ENCODE measurements at regions not wholly inside any gene's neighbourhood (a gene's known extent, or its start where the extent isn't known, plus 50 kb on each side); places are given as distances from the start of the nearest gene placed in this dataset.

DNA sequence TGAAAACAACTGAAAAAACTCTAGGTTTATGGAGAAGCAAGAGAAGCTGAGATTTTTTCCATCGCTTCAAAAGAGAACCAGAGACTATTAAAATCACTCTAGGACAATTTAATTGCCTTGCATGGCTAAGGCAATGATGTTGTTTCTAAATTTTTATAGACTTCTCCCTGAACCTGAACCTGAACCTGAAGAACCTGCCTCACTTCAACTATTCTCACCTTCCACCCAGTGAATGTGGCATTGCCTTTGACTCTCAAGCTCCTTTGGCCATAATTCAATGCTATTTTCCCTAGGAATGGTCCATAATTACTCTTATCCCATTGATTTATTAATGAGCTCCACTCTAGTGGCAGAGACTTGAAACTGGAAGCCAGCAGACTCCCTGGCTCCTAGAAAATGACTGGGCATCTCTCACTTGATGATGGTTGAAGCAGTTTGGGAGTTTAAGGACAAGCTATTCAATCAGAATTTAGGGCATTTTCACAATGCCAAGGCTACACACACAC, 303.8 kb upstream of the UBE2E3 start:
- Histone ChIP-seq H3K36me3 (ENCODE audit: control insufficient read depth, insufficient read depth, low read length) (no peaks in the 10 kb centered on the region), H3K79me2 (ENCODE audit: control insufficient read depth, insufficient read depth, low read length) (no peaks in the 10 kb centered on the region), H3K4me3 (ENCODE audit: low read length) (no peak overlapping the region), H3K27ac (ENCODE audit: low read depth, low read length) (no peak overlapping the region), H2AK5ac (ENCODE audit: low read length) (no peak overlapping the region), H2BK120ac (ENCODE audit: low read depth, low read length) (peak overlapping the region; percentile 54), H3K56ac (ENCODE audit: low read length) (no peak overlapping the region), H2BK5ac (ENCODE audit: low read length) (no peak overlapping the region), H3K4me1 (ENCODE audit: control insufficient read depth, low read depth, low read length) (peaks cover 3% of the 10 kb centered on the region), H3K27me3 (ENCODE audit: insufficient read depth, low read length, poor library complexity) (no peaks in the 10 kb centered on the region), H2BK15ac (replicated peaks; ENCODE audit: low read depth) (no peak overlapping the region), H4K5ac (ENCODE audit: low read length) (no peak overlapping the region), H3K4ac (ENCODE audit: low read depth, low read length) (no peak overlapping the region), H3K4me2 (ENCODE audit: low read length) (no peak overlapping the region), H3K18ac (ENCODE audit: low read length) (no peak overlapping the region), H3K23ac (ENCODE audit: low read length) (no peak overlapping the region), H3K9ac (ENCODE audit: low read length) (no peak overlapping the region), H3K79me1 (ENCODE audit: low read length) (no peaks in the 10 kb centered on the region), H4K8ac (ENCODE audit: low read depth, low read length) (no peak overlapping the region)
- no CpG with 5 or more reads among the region's 1 CpG for WGBS (ENCODE audit: extremely low coverage, insufficient coverage, low lambda C conversion rate)
- no peak for DNase-seq

DNA sequence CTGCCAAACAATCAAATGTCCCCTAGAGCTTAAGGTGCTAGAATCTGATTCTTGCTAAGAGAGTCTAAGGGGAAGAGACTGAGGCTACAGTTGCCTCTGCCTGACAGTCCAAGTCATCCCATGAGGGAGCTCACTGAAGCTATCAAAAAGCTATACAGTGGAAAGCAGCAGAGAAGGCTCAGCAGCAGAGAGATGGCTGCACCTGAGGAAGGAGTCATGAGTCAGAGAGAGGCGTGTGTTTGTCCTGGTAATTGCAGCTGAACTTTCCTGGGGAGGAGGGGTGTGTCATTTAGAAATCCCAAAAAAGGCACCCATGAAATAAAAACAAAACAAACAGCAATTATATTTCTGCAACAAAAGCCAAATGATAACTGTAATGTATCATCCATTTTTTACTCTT, 305.2 kb upstream of the UBE2E3 start:
- no peaks in the 10 kb centered on the region for H3K79me1 ChIP-seq (ENCODE audit: low read length)
- peaks cover 3% of the 10 kb centered on the region for H3K4me1 ChIP-seq (ENCODE audit: control insufficient read depth, low read depth, low read length)
- no peaks in the 10 kb centered on the region for H3K27me3 ChIP-seq (ENCODE audit: insufficient read depth, low read length, poor library complexity)
- H2AK5ac ChIP-seq (ENCODE audit: low read length): no peak overlapping the region
- H4K5ac ChIP-seq (ENCODE audit: low read length): no peak overlapping the region
- H3K18ac ChIP-seq (ENCODE audit: low read length): no peak overlapping the region
- no peak overlapping the region for H3K9ac ChIP-seq (ENCODE audit: low read length)
- H3K27ac ChIP-seq (ENCODE audit: low read depth, low read length): no peak overlapping the region
- H3K79me2 ChIP-seq (ENCODE audit: control insufficient read depth, insufficient read depth, low read length): no peaks in the 10 kb centered on the region
- no peak overlapping the region for H3K23ac ChIP-seq (ENCODE audit: low read length)
- no peak overlapping the region for H2BK120ac ChIP-seq (ENCODE audit: low read depth, low read length)
- no peak overlapping the region for H3K4me3 ChIP-seq (ENCODE audit: low read length)
- H3K4me2 ChIP-seq (ENCODE audit: low read length): no peak overlapping the region
- no peak overlapping the region for H4K8ac ChIP-seq (ENCODE audit: low read depth, low read length)
- H3K36me3 ChIP-seq (ENCODE audit: control insufficient read depth, insufficient read depth, low read length): no peaks in the 10 kb centered on the region
- no peak overlapping the region for H2BK5ac ChIP-seq (ENCODE audit: low read length)
- H3K56ac ChIP-seq (ENCODE audit: low read length): no peak overlapping the region
- no peak overlapping the region for H2BK15ac ChIP-seq (replicated peaks; ENCODE audit: low read depth)
- no peak overlapping the region for H3K4ac ChIP-seq (ENCODE audit: low read depth, low read length)
- no CpG with 5 or more reads among the region's 1 CpG for WGBS (ENCODE audit: extremely low coverage, insufficient coverage, low lambda C conversion rate)
- DNase-seq: peak; percentile 6

DNA sequence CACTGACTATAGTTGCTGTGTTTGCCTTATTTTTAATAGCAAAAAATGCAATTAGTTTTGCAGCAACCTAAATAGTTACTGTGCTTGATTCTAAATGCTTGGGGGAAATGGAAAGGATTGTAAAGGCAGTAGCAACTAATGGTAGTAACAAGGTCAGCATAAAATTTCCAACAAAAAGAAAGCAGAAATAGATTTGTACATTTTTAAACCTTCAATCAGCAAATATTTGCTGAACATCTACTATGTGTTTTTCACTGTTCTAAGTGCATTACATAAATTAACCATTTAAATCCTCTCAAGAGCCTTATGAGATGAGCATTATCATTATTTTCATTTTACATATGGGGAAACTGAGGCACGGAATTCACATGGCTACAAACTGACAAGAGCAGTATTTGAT, 308.0 kb upstream of the UBE2E3 start:
- no peak overlapping the region for H4K5ac ChIP-seq (ENCODE audit: low read length)
- no peak overlapping the region for H3K9ac ChIP-seq (ENCODE audit: low read length)
- no peak overlapping the region for H3K4me3 ChIP-seq (ENCODE audit: low read length)
- WGBS (ENCODE audit: extremely low coverage, insufficient coverage, low lambda C conversion rate): no CpG with 5 or more reads among the region's 1 CpG
- no peak overlapping the region for H3K4me2 ChIP-seq (ENCODE audit: low read length)
- H3K23ac ChIP-seq (ENCODE audit: low read length): no peak overlapping the region
- no peaks in the 10 kb centered on the region for H3K79me1 ChIP-seq (ENCODE audit: low read length)
- H3K4ac ChIP-seq (ENCODE audit: low read depth, low read length): no peak overlapping the region
- H2BK120ac ChIP-seq (ENCODE audit: low read depth, low read length): no peak overlapping the region
- no peak overlapping the region for H4K8ac ChIP-seq (ENCODE audit: low read depth, low read length)
- no peak overlapping the region for H2BK5ac ChIP-seq (ENCODE audit: low read length)
- no peak overlapping the region for H2BK15ac ChIP-seq (replicated peaks; ENCODE audit: low read depth)
- no peaks in the 10 kb centered on the region for H3K79me2 ChIP-seq (ENCODE audit: control insufficient read depth, insufficient read depth, low read length)
- H3K27me3 ChIP-seq (ENCODE audit: insufficient read depth, low read length, poor library complexity): no peaks in the 10 kb centered on the region
- H3K36me3 ChIP-seq (ENCODE audit: control insufficient read depth, insufficient read depth, low read length): no peaks in the 10 kb centered on the region
- H3K18ac ChIP-seq (ENCODE audit: low read length): no peak overlapping the region
- H2AK5ac ChIP-seq (ENCODE audit: low read length): no peak overlapping the region
- no peak overlapping the region for H3K56ac ChIP-seq (ENCODE audit: low read length)
- no peaks in the 10 kb centered on the region for H3K4me1 ChIP-seq (ENCODE audit: control insufficient read depth, low read depth, low read length)
- no peak for DNase-seq
- H3K27ac ChIP-seq (ENCODE audit: low read depth, low read length): no peak overlapping the region

DNA sequence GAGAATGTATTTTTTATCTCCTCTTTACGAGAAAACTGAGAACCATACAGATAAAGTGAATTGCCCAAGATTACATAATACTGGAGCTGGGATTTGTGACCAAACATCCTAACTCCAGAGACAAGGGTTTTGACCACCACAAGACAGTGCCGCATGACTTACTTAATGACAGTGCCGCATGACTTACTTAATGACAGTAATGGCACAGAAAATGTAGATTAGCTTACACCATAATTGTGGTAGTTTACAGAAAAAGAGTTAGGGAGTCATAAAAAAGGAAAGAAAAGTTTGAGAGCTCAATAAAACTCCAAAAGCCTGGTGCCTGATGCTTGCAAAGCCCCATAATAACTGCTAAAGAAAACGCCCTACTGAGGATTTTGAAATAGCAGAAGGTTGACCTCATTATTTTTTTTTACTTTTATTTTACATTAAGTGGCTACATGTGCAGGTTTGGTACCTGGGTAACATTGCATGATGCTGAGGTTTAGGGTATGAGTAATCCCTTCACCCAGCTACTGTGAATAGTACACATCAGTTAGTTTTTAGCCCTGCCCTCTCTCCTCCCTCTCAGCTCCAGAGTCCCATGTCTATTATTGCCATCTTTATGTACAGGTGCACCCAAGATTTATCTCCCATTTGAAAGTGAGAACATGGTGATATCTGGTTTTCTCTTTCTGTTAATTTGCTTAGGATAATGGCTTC, 310.0 kb upstream of the UBE2E3 start:
- Histone ChIP-seq H2BK15ac (replicated peaks; ENCODE audit: low read depth) (no peak overlapping the region), H2BK5ac (ENCODE audit: low read length) (no peak overlapping the region), H3K79me1 (ENCODE audit: low read length) (no peaks in the 10 kb centered on the region), H3K4me3 (ENCODE audit: low read length) (no peak overlapping the region), H3K27ac (ENCODE audit: low read depth, low read length) (no peak overlapping the region), H3K79me2 (ENCODE audit: control insufficient read depth, insufficient read depth, low read length) (no peaks in the 10 kb centered on the region), H2BK120ac (ENCODE audit: low read depth, low read length) (no peak overlapping the region), H3K36me3 (ENCODE audit: control insufficient read depth, insufficient read depth, low read length) (no peaks in the 10 kb centered on the region), H3K4me1 (ENCODE audit: control insufficient read depth, low read depth, low read length) (no peaks in the 10 kb centered on the region), H3K4me2 (ENCODE audit: low read length) (no peak overlapping the region), H3K18ac (ENCODE audit: low read length) (no peak overlapping the region), H3K56ac (ENCODE audit: low read length) (no peak overlapping the region), H3K27me3 (ENCODE audit: insufficient read depth, low read length, poor library complexity) (no peaks in the 10 kb centered on the region), H4K8ac (ENCODE audit: low read depth, low read length) (no peak overlapping the region), H3K23ac (ENCODE audit: low read length) (no peak overlapping the region), H3K4ac (ENCODE audit: low read depth, low read length) (no peak overlapping the region), H3K9ac (ENCODE audit: low read length) (no peak overlapping the region), H2AK5ac (ENCODE audit: low read length) (no peak overlapping the region), H4K5ac (ENCODE audit: low read length) (no peak overlapping the region)
- no CpG with 5 or more reads among the region's 4 CpGs for WGBS (ENCODE audit: extremely low coverage, insufficient coverage, low lambda C conversion rate)
- no peak for DNase-seq

DNA sequence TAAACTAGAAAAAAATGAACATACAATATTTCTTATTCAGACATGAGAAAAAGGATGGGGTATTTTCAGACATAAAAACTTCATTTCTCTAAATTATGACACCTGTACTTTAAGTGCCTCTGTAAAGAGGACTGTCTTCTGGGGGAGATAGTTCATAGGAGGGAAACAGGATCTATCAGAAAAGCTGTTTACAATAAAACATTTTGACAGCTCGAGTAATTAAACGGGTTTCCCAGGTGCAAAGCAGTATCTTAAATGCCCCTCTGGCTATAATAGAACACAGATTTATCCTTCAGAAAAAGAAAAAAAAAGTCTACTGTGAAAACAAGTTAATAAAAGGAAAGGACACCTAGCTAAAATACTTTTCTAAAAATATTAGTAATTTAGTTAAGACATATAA, 311.4 kb upstream of the UBE2E3 start:
- H3K56ac ChIP-seq (ENCODE audit: low read length): no peak overlapping the region
- WGBS (ENCODE audit: extremely low coverage, insufficient coverage, low lambda C conversion rate): no CpG with 5 or more reads among the region's 2 CpGs
- DNase-seq: no peak
- H3K79me2 ChIP-seq (ENCODE audit: control insufficient read depth, insufficient read depth, low read length): no peaks in the 10 kb centered on the region
- no peak overlapping the region for H3K18ac ChIP-seq (ENCODE audit: low read length)
- no peak overlapping the region for H4K8ac ChIP-seq (ENCODE audit: low read depth, low read length)
- H2BK15ac ChIP-seq (replicated peaks; ENCODE audit: low read depth): no peak overlapping the region
- H3K4me1 ChIP-seq (ENCODE audit: control insufficient read depth, low read depth, low read length): no peaks in the 10 kb centered on the region
- no peak overlapping the region for H3K23ac ChIP-seq (ENCODE audit: low read length)
- H3K4ac ChIP-seq (ENCODE audit: low read depth, low read length): no peak overlapping the region
- H3K36me3 ChIP-seq (ENCODE audit: control insufficient read depth, insufficient read depth, low read length): no peaks in the 10 kb centered on the region
- H3K4me2 ChIP-seq (ENCODE audit: low read length): no peak overlapping the region
- no peaks in the 10 kb centered on the region for H3K79me1 ChIP-seq (ENCODE audit: low read length)
- H2AK5ac ChIP-seq (ENCODE audit: low read length): no peak overlapping the region
- H3K4me3 ChIP-seq (ENCODE audit: low read length): no peak overlapping the region
- H2BK5ac ChIP-seq (ENCODE audit: low read length): no peak overlapping the region
- no peak overlapping the region for H2BK120ac ChIP-seq (ENCODE audit: low read depth, low read length)
- H3K27me3 ChIP-seq (ENCODE audit: insufficient read depth, low read length, poor library complexity): no peaks in the 10 kb centered on the region
- H4K5ac ChIP-seq (ENCODE audit: low read length): no peak overlapping the region
- H3K27ac ChIP-seq (ENCODE audit: low read depth, low read length): no peak overlapping the region
- H3K9ac ChIP-seq (ENCODE audit: low read length): no peak overlapping the region

DNA sequence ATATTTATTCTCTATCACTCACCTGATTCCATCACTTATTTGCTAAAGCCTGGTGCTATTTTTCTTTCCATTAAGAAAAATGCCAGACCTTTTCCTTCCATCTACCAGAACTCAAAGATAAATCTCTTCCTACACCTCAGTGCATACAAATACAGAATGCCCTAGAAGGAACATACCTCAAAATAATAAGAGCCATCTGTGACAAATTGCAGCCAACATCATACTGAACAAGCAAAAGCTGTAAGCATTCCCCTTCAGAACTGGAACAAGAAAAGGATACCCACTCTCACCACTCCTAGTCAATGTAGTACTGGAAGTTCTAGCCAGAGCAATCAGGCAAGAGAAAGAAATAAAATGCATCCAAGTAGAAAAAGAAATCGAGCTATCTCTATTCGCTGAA, 315.9 kb upstream of the UBE2E3 start:
- no peaks in the 10 kb centered on the region for H3K4me1 ChIP-seq (ENCODE audit: control insufficient read depth, low read depth, low read length)
- H4K5ac ChIP-seq (ENCODE audit: low read length): no peak overlapping the region
- no peaks in the 10 kb centered on the region for H3K79me1 ChIP-seq (ENCODE audit: low read length)
- no peak overlapping the region for H3K56ac ChIP-seq (ENCODE audit: low read length)
- no peak overlapping the region for H3K4me2 ChIP-seq (ENCODE audit: low read length)
- no peak for DNase-seq
- no peak overlapping the region for H3K9ac ChIP-seq (ENCODE audit: low read length)
- H2BK5ac ChIP-seq (ENCODE audit: low read length): no peak overlapping the region
- no peak overlapping the region for H2BK120ac ChIP-seq (ENCODE audit: low read depth, low read length)
- no CpG with 5 or more reads among the region's 2 CpGs for WGBS (ENCODE audit: extremely low coverage, insufficient coverage, low lambda C conversion rate)
- H2AK5ac ChIP-seq (ENCODE audit: low read length): no peak overlapping the region
- no peak overlapping the region for H2BK15ac ChIP-seq (replicated peaks; ENCODE audit: low read depth)
- no peak overlapping the region for H3K4ac ChIP-seq (ENCODE audit: low read depth, low read length)
- no peaks in the 10 kb centered on the region for H3K79me2 ChIP-seq (ENCODE audit: control insufficient read depth, insufficient read depth, low read length)
- H3K23ac ChIP-seq (ENCODE audit: low read length): no peak overlapping the region
- H4K8ac ChIP-seq (ENCODE audit: low read depth, low read length): no peak overlapping the region
- H3K36me3 ChIP-seq (ENCODE audit: control insufficient read depth, insufficient read depth, low read length): no peaks in the 10 kb centered on the region
- no peak overlapping the region for H3K4me3 ChIP-seq (ENCODE audit: low read length)
- no peaks in the 10 kb centered on the region for H3K27me3 ChIP-seq (ENCODE audit: insufficient read depth, low read length, poor library complexity)
- no peak overlapping the region for H3K18ac ChIP-seq (ENCODE audit: low read length)
- H3K27ac ChIP-seq (ENCODE audit: low read depth, low read length): no peak overlapping the region

Data from mesendoderm (in vitro differentiated cells).